HG03575 (cell line): ENCODE measurements at regions not wholly inside any gene's neighbourhood (a gene's known extent, or its start where the extent isn't known, plus 50 kb on each side); places are given as distances from the start of the nearest gene placed in this dataset.
"Not testable (repeated sequence)": the region's sequence is repeated elsewhere in the genome, so short reads cannot be mapped to it uniquely, and the experiment has no call there.

Experiments used
- ATAC-seq: cut with Tn5 transposase; IDR thresholded peaks from one replicate; pipeline ENCODE4 v1.9.1; 2021; ENCODE audit not compliant: unreplicated experiment, insufficient number of reproducible peaks, low FRiP score; ENCODE audit errors: extremely low read depth

GRCh38 chr18:60090170-60090569 lies 190.4 kb downstream of the PMAIP1 start:
- ATAC-seq, result no peak

- ATAC-seq, result no peak
These were observed 183.0 kb downstream of the PMAIP1 start for GRCh38 chr18:60082790-60083189.

- no peak for ATAC-seq
These were observed 182.5 kb downstream of the PMAIP1 start for GRCh38 chr18:60082282-60082681.

GRCh38 chr18:60075477-60075876 lies 175.7 kb downstream of the PMAIP1 start:
- no peak for ATAC-seq

GRCh38 chr18:60070631-60071030 lies 170.8 kb downstream of the PMAIP1 start:
- ATAC-seq, result no peak

GRCh38 chr18:60069145-60069544 lies 169.3 kb downstream of the PMAIP1 start:
- no peak for ATAC-seq

GRCh38 chr18:60067426-60068210 lies 167.8 kb downstream of the PMAIP1 start:
- ATAC-seq, result no peak

GRCh38 chr18:60066219-60066975 lies 166.6 kb downstream of the PMAIP1 start:
- ATAC-seq, result no peak

GRCh38 chr18:60064271-60064670 lies 164.5 kb downstream of the PMAIP1 start:
- no peak for ATAC-seq

- not testable (repeated sequence) for ATAC-seq
These were observed 163.0 kb downstream of the PMAIP1 start for GRCh38 chr18:60062831-60063230.

GRCh38 chr18:60062396-60062795 lies 162.6 kb downstream of the PMAIP1 start:
- no peak for ATAC-seq

GRCh38 chr18:60060578-60060977 lies 160.8 kb downstream of the PMAIP1 start:
- ATAC-seq, result no peak

- no peak for ATAC-seq
These were observed 160.2 kb downstream of the PMAIP1 start for GRCh38 chr18:60060026-60060425.

- ATAC-seq, result no peak
These were observed 159.4 kb downstream of the PMAIP1 start for GRCh38 chr18:60059216-60059615.

- ATAC-seq, result no peak
These were observed 154.0 kb downstream of the PMAIP1 start for GRCh38 chr18:60053747-60054304.

- ATAC-seq, result no peak
These were observed 151.0 kb downstream of the PMAIP1 start for GRCh38 chr18:60050821-60051220.

GRCh38 chr18:60049172-60049571 lies 149.4 kb downstream of the PMAIP1 start:
- ATAC-seq, result no peak

- no peak for ATAC-seq
These were observed 147.8 kb downstream of the PMAIP1 start for GRCh38 chr18:60047556-60047955.

GRCh38 chr18:60044290-60045006 lies 144.7 kb downstream of the PMAIP1 start:
- ATAC-seq, result no peak
